ENCODE measurements at regions not wholly inside any gene's neighbourhood (a gene's known extent, or its start where the extent isn't known, plus 50 kb on each side); places are given as distances from the start of the nearest gene placed in this dataset.

- no peak for TF ChIP-seq CTCF (IDR thresholded peaks at IDR 0.05; ENCODE audit: insufficient read depth, low read length, severe bottlenecking)
- FAIRE-seq (no peak), DNase-seq (ENCODE audit: low read depth) (peak; percentile 32)
- Histone ChIP-seq H3K4me3 (ENCODE audit: low read depth, low read length) (no peak overlapping the region), H3K27me3 (ENCODE audit: control insufficient read depth, insufficient read depth, low read length) (no peaks in the 10 kb centered on the region), H3K36me3 (ENCODE audit: control insufficient read depth, insufficient read depth, low read length) (no peaks in the 10 kb centered on the region)
Measured at GRCh38 chr14:61179061-61179690, 102.0 kb downstream of the TMEM30B start.

GRCh38 chr14:61178226-61179060 is 102.7 kb downstream of the TMEM30B start:
- no peak for FAIRE-seq
- H3K36me3 ChIP-seq (ENCODE audit: control insufficient read depth, insufficient read depth, low read length) = no peaks in the 10 kb centered on the region
- TF ChIP-seq CTCF (IDR thresholded peaks at IDR 0.05; ENCODE audit: insufficient read depth, low read length, severe bottlenecking) = no peak
- H3K4me3 ChIP-seq (ENCODE audit: low read depth, low read length) = no peak overlapping the region
- DNase-seq (ENCODE audit: low read depth) = peak; percentile 95
- H3K27me3 ChIP-seq (ENCODE audit: control insufficient read depth, insufficient read depth, low read length) = no peaks in the 10 kb centered on the region

GRCh38 chr14:61177279-61178225 is 103.6 kb downstream of the TMEM30B start:
- no peak for TF ChIP-seq CTCF (IDR thresholded peaks at IDR 0.05; ENCODE audit: insufficient read depth, low read length, severe bottlenecking)
- no peak overlapping the region for H3K4me3 ChIP-seq (ENCODE audit: low read depth, low read length)

GRCh38 chr14:61176686-61177085 is 104.5 kb downstream of the TMEM30B start:
- Histone ChIP-seq H3K27me3 (ENCODE audit: control insufficient read depth, insufficient read depth, low read length) (no peaks in the 10 kb centered on the region), H3K36me3 (ENCODE audit: control insufficient read depth, insufficient read depth, low read length) (no peaks in the 10 kb centered on the region), H3K4me3 (ENCODE audit: low read depth, low read length) (no peak overlapping the region)
- no peak for TF ChIP-seq CTCF (IDR thresholded peaks at IDR 0.05; ENCODE audit: insufficient read depth, low read length, severe bottlenecking)
- FAIRE-seq (no peak), DNase-seq (ENCODE audit: low read depth) (no peak)

More at GRCh38 chr14:61177279-61178225, 103.6 kb downstream of the TMEM30B start:
- FAIRE-seq = no peak
- peak; percentile 77 for DNase-seq (ENCODE audit: low read depth)
- no peaks in the 10 kb centered on the region for H3K36me3 ChIP-seq (ENCODE audit: control insufficient read depth, insufficient read depth, low read length)
- H3K27me3 ChIP-seq (ENCODE audit: control insufficient read depth, insufficient read depth, low read length) = no peaks in the 10 kb centered on the region

- H3K27me3 ChIP-seq (ENCODE audit: control insufficient read depth, insufficient read depth, low read length) = no peaks in the 10 kb centered on the region
- H3K36me3 ChIP-seq (ENCODE audit: control insufficient read depth, insufficient read depth, low read length) = no peaks in the 10 kb centered on the region
- no peak for TF ChIP-seq CTCF (IDR thresholded peaks at IDR 0.05; ENCODE audit: insufficient read depth, low read length, severe bottlenecking)
- H3K4me3 ChIP-seq (ENCODE audit: low read depth, low read length) = no peak overlapping the region
- FAIRE-seq (no peak), DNase-seq (ENCODE audit: low read depth) (peak; percentile 67)
Measured at GRCh38 chr14:61174987-61175386, 106.2 kb downstream of the TMEM30B start.
